DND-41 (cell line): ENCODE measurements at regions not wholly inside any gene's neighbourhood (a gene's known extent, or its start where the extent isn't known, plus 50 kb on each side); places are given as distances from the start of the nearest gene placed in this dataset.

Source experiments
- ATAC-seq: fragments of 200-7000 bp; cut with Tn5 transposase; 3 replicates; pipeline ENCODE4 v1.9.1; 2021; ENCODE audit warnings: low read depth; ENCODE audit not compliant: insufficient read depth
- DNase-seq: peaks from one replicate; pipeline ENCODE4 v3.0.0-alpha.2; 2020
- H2AFZ ChIP-seq: 2 replicates; pipeline ENCODE4 v1.6.0; 2012; ENCODE audit warnings: low read depth, low read length
- H3K27ac ChIP-seq: 2 replicates; pipeline ENCODE4 v1.5.1; 2012; ENCODE audit warnings: low read length, inconsistent platforms
- H3K27me3 ChIP-seq: fragments of 200-600 bp; sonication (generic); 2 replicates; pipeline ENCODE4 v1.6.0; 2012; ENCODE audit warnings: low read length, mild to moderate bottlenecking, inconsistent platforms; ENCODE audit not compliant: insufficient read depth, poor library complexity
- H3K36me3 ChIP-seq: 2 replicates; pipeline ENCODE4 v1.5.1; 2012; ENCODE audit warnings: low read length, inconsistent platforms; ENCODE audit not compliant: insufficient read depth
- H3K4me1 ChIP-seq: 2 replicates; pipeline ENCODE4 v1.5.1; 2012; ENCODE audit warnings: mild to moderate bottlenecking, low read length; ENCODE audit not compliant: insufficient read depth
- H3K4me2 ChIP-seq: 2 replicates; pipeline ENCODE4 v1.6.0; 2012; ENCODE audit warnings: mild to moderate bottlenecking, moderate library complexity, low read length, inconsistent platforms; ENCODE audit not compliant: insufficient read depth
- H3K4me3 ChIP-seq, 2 experiments: fragments of 200-600 bp in 1 of 2; shearing (Covaris generic) in 1 of 2; 2 replicates each; pipeline ENCODE4 v1.5.1; 2012 to 2016; ENCODE audit warnings: inconsistent platforms in 2 of 2, low read length in 2 of 2, mild to moderate bottlenecking in 2 of 2, low read depth in 1 of 2, moderate library complexity in 1 of 2
- H3K79me2 ChIP-seq: 2 replicates; pipeline ENCODE4 v1.6.0; 2012; ENCODE audit warnings: low read length, inconsistent platforms; ENCODE audit not compliant: insufficient read depth
- H3K9ac ChIP-seq: 2 replicates; pipeline ENCODE4 v1.6.0; 2012; ENCODE audit warnings: low read depth, mild to moderate bottlenecking, inconsistent platforms, low read length, moderate library complexity
- H3K9me3 ChIP-seq: 2 replicates; pipeline ENCODE4 v1.5.1; 2012; ENCODE audit warnings: low read length, moderate library complexity, mild to moderate bottlenecking, inconsistent platforms; ENCODE audit not compliant: insufficient read depth, severe bottlenecking
- H4K20me1 ChIP-seq: 2 replicates; pipeline ENCODE4 v1.6.0; 2012; ENCODE audit warnings: low read length; ENCODE audit not compliant: insufficient read depth
- EZH2 ChIP-seq: IDR thresholded peaks from 3 replicates; pipeline ENCODE4 v1.6.1; 2012; ENCODE audit warnings: borderline replicate concordance, low read depth, mild to moderate bottlenecking, moderate library complexity, low read length, inconsistent platforms; ENCODE audit not compliant: severe bottlenecking
- TF ChIP-seq, protein P1 (sequence below): IDR thresholded peaks from 2 replicates; pipeline ENCODE4 v1.5.1; 2012; ENCODE audit warnings: borderline replicate concordance, low read length, moderate library complexity, mild to moderate bottlenecking; ENCODE audit not compliant: poor library complexity, severe bottlenecking; ENCODE audit errors: extremely low read depth

DNA sequence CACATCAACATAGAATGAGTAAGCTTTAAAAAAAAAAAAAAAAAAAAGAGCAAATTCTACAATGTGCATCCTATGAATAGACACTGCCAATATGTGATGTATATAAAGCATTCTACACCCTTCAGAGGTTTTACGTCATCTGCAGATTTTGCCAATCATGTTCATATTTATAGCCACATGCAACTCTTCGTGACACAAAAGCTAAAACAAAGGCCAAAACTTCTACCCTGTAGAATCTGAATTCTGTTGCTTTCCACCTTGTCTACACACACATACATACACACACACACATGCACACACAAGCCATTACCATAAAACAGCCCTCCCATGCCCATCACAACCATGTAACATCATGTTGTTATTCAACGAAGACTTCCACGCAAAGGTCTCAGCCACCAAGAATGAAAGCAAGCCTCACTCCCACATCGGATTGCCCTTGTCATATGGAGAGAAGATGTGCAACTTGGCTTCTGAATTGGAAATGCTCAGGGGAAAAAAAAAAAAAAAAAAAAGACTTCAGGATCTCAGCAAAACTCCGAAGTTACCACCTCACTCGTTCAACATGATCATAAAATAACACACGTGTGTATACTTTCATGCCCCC lies 479.4 kb upstream of the JARID2 start:
- H3K9me3 ChIP-seq = no peaks in the 10 kb centered on the region
- TF ChIP-seq, protein P1, sequence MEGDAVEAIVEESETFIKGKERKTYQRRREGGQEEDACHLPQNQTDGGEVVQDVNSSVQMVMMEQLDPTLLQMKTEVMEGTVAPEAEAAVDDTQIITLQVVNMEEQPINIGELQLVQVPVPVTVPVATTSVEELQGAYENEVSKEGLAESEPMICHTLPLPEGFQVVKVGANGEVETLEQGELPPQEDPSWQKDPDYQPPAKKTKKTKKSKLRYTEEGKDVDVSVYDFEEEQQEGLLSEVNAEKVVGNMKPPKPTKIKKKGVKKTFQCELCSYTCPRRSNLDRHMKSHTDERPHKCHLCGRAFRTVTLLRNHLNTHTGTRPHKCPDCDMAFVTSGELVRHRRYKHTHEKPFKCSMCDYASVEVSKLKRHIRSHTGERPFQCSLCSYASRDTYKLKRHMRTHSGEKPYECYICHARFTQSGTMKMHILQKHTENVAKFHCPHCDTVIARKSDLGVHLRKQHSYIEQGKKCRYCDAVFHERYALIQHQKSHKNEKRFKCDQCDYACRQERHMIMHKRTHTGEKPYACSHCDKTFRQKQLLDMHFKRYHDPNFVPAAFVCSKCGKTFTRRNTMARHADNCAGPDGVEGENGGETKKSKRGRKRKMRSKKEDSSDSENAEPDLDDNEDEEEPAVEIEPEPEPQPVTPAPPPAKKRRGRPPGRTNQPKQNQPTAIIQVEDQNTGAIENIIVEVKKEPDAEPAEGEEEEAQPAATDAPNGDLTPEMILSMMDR = no peak
- TF ChIP-seq EZH2 = no peak
- H3K4me3 ChIP-seq = no peak overlapping the region
- no peak overlapping the region for H2AFZ ChIP-seq
- H3K36me3 ChIP-seq = no peaks in the 10 kb centered on the region
- no peaks in the 10 kb centered on the region for H3K79me2 ChIP-seq
- H3K4me1 ChIP-seq = peaks cover 11% of the 10 kb centered on the region
- H3K9ac ChIP-seq = no peak overlapping the region
- no peaks in the 10 kb centered on the region for H4K20me1 ChIP-seq
- H3K27ac ChIP-seq = no peak overlapping the region
- DNase-seq (no peak), ATAC-seq (no peak)
- H3K27me3 ChIP-seq = no peaks in the 10 kb centered on the region
- H3K4me2 ChIP-seq = no peak overlapping the region

DNA sequence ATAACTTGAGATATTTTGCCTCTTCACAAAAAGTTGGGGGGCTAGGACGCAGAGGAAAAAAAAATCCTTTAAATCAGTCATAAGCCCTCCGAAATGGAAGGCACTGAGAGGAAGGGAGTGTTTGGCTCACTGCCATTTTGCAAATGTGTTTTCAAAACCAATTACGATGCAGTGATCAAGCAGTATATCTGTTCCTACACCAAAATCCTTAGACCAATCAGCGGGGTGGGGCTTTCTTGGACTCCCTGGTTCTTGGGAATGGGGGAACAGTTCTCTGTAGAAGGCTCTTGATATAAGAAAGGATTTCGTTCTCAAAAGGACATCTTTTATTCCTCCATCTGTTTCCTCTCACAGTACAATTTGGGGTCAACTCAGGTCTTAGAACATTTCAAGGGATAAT lies 478.6 kb upstream of the JARID2 start:
- Histone ChIP-seq H3K79me2 (no peaks in the 10 kb centered on the region), H2AFZ (no peak overlapping the region), H3K27me3 (no peaks in the 10 kb centered on the region), H3K9ac (no peak overlapping the region), H3K4me3 (no peak overlapping the region), H3K9me3 (no peaks in the 10 kb centered on the region), H3K36me3 (no peaks in the 10 kb centered on the region), H3K27ac (no peak overlapping the region), H4K20me1 (no peaks in the 10 kb centered on the region), H3K4me2 (no peak overlapping the region), H3K4me1 (peaks cover 11% of the 10 kb centered on the region)
- TF ChIP-seq EZH2 = no peak
- TF ChIP-seq, protein P1 = no peak
- DNase-seq (no peak), ATAC-seq (no peak)

DNA sequence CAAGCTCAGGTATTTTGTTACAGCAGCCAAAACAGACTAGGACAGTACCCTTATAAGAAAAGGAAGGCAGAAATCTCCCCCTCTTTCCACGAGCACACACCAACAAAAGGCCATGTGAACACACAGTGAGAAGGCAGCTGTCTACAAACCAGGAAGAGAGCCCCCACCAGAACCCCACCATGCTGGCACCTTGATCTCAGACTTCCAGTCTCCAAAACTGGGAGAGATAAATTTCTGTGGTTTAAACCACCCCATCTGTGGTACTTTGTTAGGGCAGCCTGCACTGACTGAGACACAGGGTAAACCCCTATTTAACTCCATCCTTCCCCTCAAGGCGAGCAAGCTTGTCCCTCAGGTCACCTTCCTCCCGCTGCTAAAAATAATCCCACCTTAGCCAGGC lies 475.8 kb upstream of the JARID2 start:
- H3K27me3 ChIP-seq = no peaks in the 10 kb centered on the region
- no peak overlapping the region for H3K9ac ChIP-seq
- no peak overlapping the region for H2AFZ ChIP-seq
- ATAC-seq (peak; percentile 77), DNase-seq (peak; percentile 49)
- no peaks in the 10 kb centered on the region for H3K36me3 ChIP-seq
- H3K79me2 ChIP-seq = no peaks in the 10 kb centered on the region
- H4K20me1 ChIP-seq = no peaks in the 10 kb centered on the region
- H3K9me3 ChIP-seq = no peaks in the 10 kb centered on the region
- H3K27ac ChIP-seq = no peak overlapping the region
- H3K4me2 ChIP-seq = no peak overlapping the region
- TF ChIP-seq EZH2 = no peak
- TF ChIP-seq, protein P1 = no peak
- no peak overlapping the region for H3K4me3 ChIP-seq
- H3K4me1 ChIP-seq = peaks cover 11% of the 10 kb centered on the region

DNA sequence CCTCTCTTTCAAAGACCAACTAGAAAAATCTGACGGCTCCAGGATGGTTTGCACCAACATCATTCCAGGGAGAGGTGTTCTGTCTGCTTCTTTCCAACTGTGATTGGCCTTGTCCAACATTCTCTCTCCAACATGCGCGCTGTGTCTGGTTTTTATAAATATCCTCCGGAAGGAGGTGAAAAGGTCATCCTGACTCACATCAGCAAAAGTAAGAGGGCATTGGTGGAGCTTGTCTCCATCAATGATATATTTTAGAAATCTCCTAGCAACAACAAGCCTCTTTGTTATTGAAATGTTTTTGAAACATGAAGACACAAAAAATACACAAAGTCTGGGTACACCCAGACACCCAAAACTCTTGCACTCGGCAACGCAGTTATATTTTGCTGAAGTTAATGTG lies 475.3 kb upstream of the JARID2 start:
- no peaks in the 10 kb centered on the region for H3K9me3 ChIP-seq
- no peak overlapping the region for H2AFZ ChIP-seq
- DNase-seq (no peak), ATAC-seq (no peak)
- H3K9ac ChIP-seq = no peak overlapping the region
- H3K27ac ChIP-seq = no peak overlapping the region
- H3K4me3 ChIP-seq = no peak overlapping the region
- no peaks in the 10 kb centered on the region for H3K79me2 ChIP-seq
- H3K27me3 ChIP-seq = no peaks in the 10 kb centered on the region
- TF ChIP-seq, protein P1 = no peak
- TF ChIP-seq EZH2 = no peak
- no peak overlapping the region for H3K4me2 ChIP-seq
- no peaks in the 10 kb centered on the region for H3K36me3 ChIP-seq
- peaks cover 11% of the 10 kb centered on the region for H3K4me1 ChIP-seq
- H4K20me1 ChIP-seq = no peaks in the 10 kb centered on the region
